ENCODE measurements at regions not wholly inside any gene's neighbourhood (a gene's known extent, or its start where the extent isn't known, plus 50 kb on each side); places are given as distances from the start of the nearest gene placed in this dataset.

DNA sequence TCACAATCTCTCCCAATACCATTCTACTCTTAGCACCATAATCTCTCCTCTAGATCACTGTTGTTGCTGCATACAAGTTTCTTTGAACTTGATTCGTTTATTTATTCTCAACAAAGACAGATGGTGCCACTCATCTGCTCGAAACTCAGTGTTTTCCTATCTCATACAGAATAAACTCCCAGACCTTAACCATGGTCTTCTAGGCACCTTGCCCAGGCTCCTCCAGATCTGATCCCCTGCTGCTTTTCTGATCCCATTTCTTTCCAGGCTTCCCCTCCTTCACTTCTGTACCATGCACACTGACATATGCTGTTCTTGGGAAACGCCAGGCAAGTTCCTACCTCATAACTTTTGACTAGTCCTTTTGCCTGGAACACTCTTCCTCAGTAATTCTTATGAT, 645.7 kb downstream of the DNAJB9 start:
- Histone ChIP-seq H3K4me2 (ENCODE audit: low read depth, low read length, poor library complexity, severe bottlenecking) (no peak overlapping the region), H3K36me3 (ENCODE audit: insufficient read depth, low read length) (no peaks in the 10 kb centered on the region), H3K4me3 (ENCODE audit: low read length) (no peak overlapping the region), H3K9ac (ENCODE audit: low read length) (no peak overlapping the region), H3K27me3 (ENCODE audit: low read length) (no peaks in the 10 kb centered on the region), H4K20me1 (ENCODE audit: insufficient read depth, low read depth, low read length) (no peaks in the 10 kb centered on the region), H3K79me2 (ENCODE audit: low read length) (no peaks in the 10 kb centered on the region), H3K9me2 (replicated peaks; ENCODE audit: insufficient read depth, low read length) (no peaks in the 10 kb centered on the region), H2AFZ (ENCODE audit: low read length) (no peak overlapping the region), H3K4me1 (ENCODE audit: low read length) (no peaks in the 10 kb centered on the region), H3K27ac (ENCODE audit: low read length) (no peak overlapping the region), H3K9me3 (ENCODE audit: low read length) (peaks cover 14% of the 10 kb centered on the region)
- DNase-seq, result no peak

DNA sequence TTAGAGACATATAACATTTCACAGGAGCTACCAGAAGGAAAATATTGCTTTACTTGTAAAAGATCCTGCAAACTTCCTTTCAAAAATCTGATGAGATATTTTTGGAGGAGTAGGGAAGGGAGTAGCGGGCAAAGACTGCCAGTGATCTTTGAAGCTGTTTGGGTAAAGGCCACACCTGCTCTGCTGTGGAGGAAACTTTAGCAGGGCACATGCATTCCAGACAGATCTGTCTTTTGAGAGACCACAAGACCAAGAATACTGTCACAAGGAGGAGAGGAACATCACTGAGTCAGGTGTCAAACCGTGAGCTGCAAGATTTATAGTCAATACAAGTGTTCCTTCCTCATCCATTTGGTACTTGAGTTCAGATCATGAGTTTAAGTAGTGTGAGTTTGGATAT, 654.4 kb downstream of the DNAJB9 start:
- H3K27me3 ChIP-seq (ENCODE audit: low read length), result no peaks in the 10 kb centered on the region
- H2AFZ ChIP-seq (ENCODE audit: low read length), result no peak overlapping the region
- no peaks in the 10 kb centered on the region for H3K9me2 ChIP-seq (replicated peaks; ENCODE audit: insufficient read depth, low read length)
- H4K20me1 ChIP-seq (ENCODE audit: insufficient read depth, low read depth, low read length), result no peaks in the 10 kb centered on the region
- no peak overlapping the region for H3K4me2 ChIP-seq (ENCODE audit: low read depth, low read length, poor library complexity, severe bottlenecking)
- no peaks in the 10 kb centered on the region for H3K79me2 ChIP-seq (ENCODE audit: low read length)
- no peaks in the 10 kb centered on the region; the same call in 1 of the 2 replicates for H3K9me3 ChIP-seq (ENCODE audit: low read length)
- H3K4me1 ChIP-seq (ENCODE audit: low read length), result no peaks in the 10 kb centered on the region
- DNase-seq, result no peak
- H3K9ac ChIP-seq (ENCODE audit: low read length), result no peak overlapping the region
- H3K36me3 ChIP-seq (ENCODE audit: insufficient read depth, low read length), result no peaks in the 10 kb centered on the region
- no peak overlapping the region for H3K4me3 ChIP-seq (ENCODE audit: low read length)
- H3K27ac ChIP-seq (ENCODE audit: low read length), result no peak overlapping the region

DNA sequence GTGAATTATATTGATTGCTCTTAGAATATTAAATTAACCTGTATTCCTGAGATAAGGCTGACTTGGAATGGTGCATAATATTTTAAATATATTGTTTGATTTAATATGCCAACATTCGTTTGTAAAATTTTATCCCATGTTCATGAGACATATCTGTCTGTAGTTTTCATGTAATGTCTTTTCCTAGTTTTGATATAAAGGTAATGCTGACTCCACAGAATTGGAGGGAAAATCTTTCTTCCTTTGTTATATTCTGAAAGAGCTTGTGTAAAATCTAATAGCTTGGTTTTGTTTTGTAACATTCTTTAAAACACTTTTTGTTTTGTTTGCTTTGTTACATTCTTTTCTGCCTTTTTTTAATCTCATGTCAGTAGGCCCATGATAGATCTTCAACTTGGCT, 657.0 kb downstream of the DNAJB9 start:
- Histone ChIP-seq H3K9me2 (replicated peaks; ENCODE audit: insufficient read depth, low read length) (no peaks in the 10 kb centered on the region), H3K27ac (ENCODE audit: low read length) (no peak overlapping the region), H3K79me2 (ENCODE audit: low read length) (no peaks in the 10 kb centered on the region), H3K27me3 (ENCODE audit: low read length) (no peaks in the 10 kb centered on the region), H3K4me2 (ENCODE audit: low read depth, low read length, poor library complexity, severe bottlenecking) (no peak overlapping the region), H3K4me3 (ENCODE audit: low read length) (no peak overlapping the region), H3K4me1 (ENCODE audit: low read length) (no peaks in the 10 kb centered on the region), H3K36me3 (ENCODE audit: insufficient read depth, low read length) (no peaks in the 10 kb centered on the region), H3K9me3 (ENCODE audit: low read length) (no peaks in the 10 kb centered on the region; the same call in 1 of the 2 replicates), H2AFZ (ENCODE audit: low read length) (no peak overlapping the region), H4K20me1 (ENCODE audit: insufficient read depth, low read depth, low read length) (no peaks in the 10 kb centered on the region), H3K9ac (ENCODE audit: low read length) (no peak overlapping the region)
- DNase-seq, result no peak

DNA sequence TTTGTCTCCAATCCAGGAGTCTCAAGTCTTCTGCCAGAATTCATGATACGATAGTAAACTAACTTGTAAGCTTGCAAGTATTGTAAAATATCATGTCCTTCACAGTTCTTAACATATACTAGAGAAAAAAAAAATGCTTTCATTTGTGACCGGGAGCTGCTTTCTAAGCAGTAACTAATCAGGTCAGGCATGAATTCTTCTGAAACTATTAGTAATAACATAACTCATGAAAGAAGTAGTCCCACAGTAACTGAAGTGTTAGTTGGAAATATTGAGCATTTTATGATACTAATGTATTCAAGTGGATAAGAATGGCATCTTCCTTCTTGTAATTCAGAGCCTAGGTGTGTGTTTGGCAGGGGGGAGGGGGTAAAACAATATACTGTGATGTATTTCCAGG, 665.6 kb downstream of the DNAJB9 start:
- DNase-seq, result no peak
- Histone ChIP-seq H3K4me3 (ENCODE audit: low read length) (no peak overlapping the region), H3K27me3 (ENCODE audit: low read length) (no peaks in the 10 kb centered on the region), H3K9me2 (replicated peaks; ENCODE audit: insufficient read depth, low read length) (no peaks in the 10 kb centered on the region), H3K4me1 (ENCODE audit: low read length) (no peaks in the 10 kb centered on the region), H3K36me3 (ENCODE audit: insufficient read depth, low read length) (no peaks in the 10 kb centered on the region), H3K4me2 (ENCODE audit: low read depth, low read length, poor library complexity, severe bottlenecking) (no peak overlapping the region), H3K79me2 (ENCODE audit: low read length) (no peaks in the 10 kb centered on the region), H3K9me3 (ENCODE audit: low read length) (peaks cover 3% of the 10 kb centered on the region; the same call in 1 of the 2 replicates), H2AFZ (ENCODE audit: low read length) (no peak overlapping the region), H4K20me1 (ENCODE audit: insufficient read depth, low read depth, low read length) (no peaks in the 10 kb centered on the region), H3K9ac (ENCODE audit: low read length) (no peak overlapping the region), H3K27ac (ENCODE audit: low read length) (no peak overlapping the region)

DNA sequence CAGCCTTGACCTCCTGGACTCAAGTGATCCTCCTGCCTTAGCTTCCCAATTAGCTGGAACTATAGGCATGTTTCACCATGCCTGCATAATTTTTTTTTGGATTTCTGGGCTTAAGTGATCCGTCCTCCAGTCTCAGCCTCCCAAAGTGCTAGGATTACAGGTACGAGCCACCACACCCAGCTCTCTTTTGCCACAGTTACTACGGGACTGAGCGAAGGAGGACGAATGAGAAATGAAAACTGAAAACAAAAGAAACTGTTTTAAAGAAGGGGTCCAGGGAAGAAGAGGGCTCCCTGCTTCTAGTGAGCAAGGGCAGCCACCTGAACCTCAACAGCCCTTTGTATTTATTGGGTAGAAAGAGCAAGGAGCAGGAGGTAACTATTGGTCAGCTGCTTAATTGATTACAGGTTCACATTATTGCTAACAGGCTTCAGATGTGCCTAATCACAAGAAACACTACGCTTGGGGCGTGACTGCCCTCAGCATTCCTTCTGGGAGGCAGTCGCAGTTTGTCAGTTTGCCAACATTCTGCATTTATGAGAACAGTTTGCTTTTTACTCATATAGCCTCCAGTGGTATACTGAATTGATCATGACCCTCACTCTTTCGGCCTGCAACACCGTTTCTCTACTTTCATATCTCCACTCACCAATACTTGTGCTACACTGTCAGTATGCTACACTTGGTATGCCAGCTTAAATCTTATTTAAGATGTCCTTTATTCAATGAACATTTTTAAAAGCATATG, 676.8 kb downstream of the DNAJB9 start:
- no peaks in the 10 kb centered on the region for H3K36me3 ChIP-seq (ENCODE audit: insufficient read depth, low read length)
- no peak overlapping the region for H2AFZ ChIP-seq (ENCODE audit: low read length)
- no peak overlapping the region for H3K27ac ChIP-seq (ENCODE audit: low read length)
- H3K79me2 ChIP-seq (ENCODE audit: low read length), result no peaks in the 10 kb centered on the region
- H3K27me3 ChIP-seq (ENCODE audit: low read length), result no peaks in the 10 kb centered on the region
- no peak overlapping the region for H3K9ac ChIP-seq (ENCODE audit: low read length)
- H4K20me1 ChIP-seq (ENCODE audit: insufficient read depth, low read depth, low read length), result no peaks in the 10 kb centered on the region
- no peak overlapping the region for H3K4me3 ChIP-seq (ENCODE audit: low read length)
- H3K4me1 ChIP-seq (ENCODE audit: low read length), result no peaks in the 10 kb centered on the region
- H3K4me2 ChIP-seq (ENCODE audit: low read depth, low read length, poor library complexity, severe bottlenecking), result no peak overlapping the region
- no peaks in the 10 kb centered on the region; the same call in 1 of the 2 replicates for H3K9me2 ChIP-seq (replicated peaks; ENCODE audit: insufficient read depth, low read length)
- DNase-seq, result no peak
- 0 out of 2 replicates have a peak, but pooled peaks cover 2% of the 10 kb centered on the region for H3K9me3 ChIP-seq (ENCODE audit: low read length)

DNA sequence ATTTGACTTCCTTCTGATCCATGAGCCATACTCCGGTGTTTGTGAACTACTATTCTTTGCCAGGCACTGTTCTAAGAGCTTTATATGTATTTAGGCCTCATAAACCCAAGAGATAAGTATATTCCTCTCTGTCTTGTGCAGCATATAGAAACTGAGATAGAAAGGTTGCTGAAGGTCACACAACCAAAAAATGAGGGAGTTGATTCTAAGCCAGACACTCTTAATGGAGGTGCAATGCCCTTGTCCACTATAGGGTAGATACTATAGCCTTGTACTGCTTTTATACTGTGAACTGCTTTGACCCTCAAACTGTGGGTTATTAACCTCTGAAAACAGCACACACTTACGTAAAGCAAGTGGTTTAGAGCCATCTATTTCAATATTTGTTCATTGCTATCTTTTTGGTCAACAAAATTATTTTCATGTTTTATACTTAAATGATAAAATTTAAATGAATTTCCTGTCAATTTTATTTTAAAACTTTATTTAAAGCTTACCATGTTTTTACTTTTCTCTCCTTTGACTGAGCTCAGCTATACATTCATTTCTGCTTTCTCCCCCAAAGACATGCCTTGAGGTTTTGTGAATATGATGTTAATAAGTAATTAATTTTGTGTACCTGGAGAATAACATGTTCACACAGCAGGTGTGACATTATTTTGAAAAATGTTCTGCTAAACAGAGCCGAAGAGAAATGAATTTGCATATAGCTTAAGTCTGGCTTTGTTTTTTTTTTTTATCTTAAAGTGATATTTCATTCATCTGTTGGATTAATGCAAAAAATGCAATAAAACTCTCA, 687.3 kb downstream of the DNAJB9 start:
- H3K9me2 ChIP-seq (replicated peaks; ENCODE audit: insufficient read depth, low read length), result no peaks in the 10 kb centered on the region
- H2AFZ ChIP-seq (ENCODE audit: low read length), result no peak overlapping the region
- no peak overlapping the region for H3K4me2 ChIP-seq (ENCODE audit: low read depth, low read length, poor library complexity, severe bottlenecking)
- DNase-seq, result no peak
- H3K27ac ChIP-seq (ENCODE audit: low read length), result no peak overlapping the region
- no peaks in the 10 kb centered on the region for H3K27me3 ChIP-seq (ENCODE audit: low read length)
- H3K4me1 ChIP-seq (ENCODE audit: low read length), result no peaks in the 10 kb centered on the region
- H3K36me3 ChIP-seq (ENCODE audit: insufficient read depth, low read length), result no peaks in the 10 kb centered on the region
- no peaks in the 10 kb centered on the region for H3K79me2 ChIP-seq (ENCODE audit: low read length)
- no peak overlapping the region for H3K9ac ChIP-seq (ENCODE audit: low read length)
- no peaks in the 10 kb centered on the region for H3K9me3 ChIP-seq (ENCODE audit: low read length)
- H4K20me1 ChIP-seq (ENCODE audit: insufficient read depth, low read depth, low read length), result no peaks in the 10 kb centered on the region
- H3K4me3 ChIP-seq (ENCODE audit: low read length), result no peak overlapping the region

DNA sequence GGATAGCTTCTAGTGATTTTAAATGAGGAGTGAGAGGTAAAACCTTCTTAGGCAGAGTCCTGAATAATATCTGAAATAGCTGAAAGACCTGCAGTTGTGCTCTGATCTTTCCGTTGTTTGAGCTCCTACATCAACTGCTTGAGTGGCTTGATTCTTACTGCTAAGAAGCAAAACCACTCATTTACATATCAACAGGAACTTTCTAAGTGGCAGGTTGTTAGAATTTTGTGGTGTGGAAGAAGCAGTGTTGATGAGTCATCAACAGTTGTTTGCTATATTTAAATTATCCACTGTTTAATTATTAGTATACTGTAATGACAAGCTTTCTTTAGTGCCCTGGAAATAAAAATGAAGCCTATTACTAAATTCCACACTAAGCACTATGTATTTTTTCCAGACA, 689.5 kb downstream of the DNAJB9 start:
- DNase-seq, result no peak
- Histone ChIP-seq H3K4me2 (ENCODE audit: low read depth, low read length, poor library complexity, severe bottlenecking) (no peak overlapping the region), H3K36me3 (ENCODE audit: insufficient read depth, low read length) (no peaks in the 10 kb centered on the region), H3K9ac (ENCODE audit: low read length) (no peak overlapping the region), H3K27ac (ENCODE audit: low read length) (no peak overlapping the region), H3K4me3 (ENCODE audit: low read length) (no peak overlapping the region), H4K20me1 (ENCODE audit: insufficient read depth, low read depth, low read length) (no peaks in the 10 kb centered on the region), H3K9me2 (replicated peaks; ENCODE audit: insufficient read depth, low read length) (no peaks in the 10 kb centered on the region), H2AFZ (ENCODE audit: low read length) (no peak overlapping the region), H3K27me3 (ENCODE audit: low read length) (no peaks in the 10 kb centered on the region), H3K4me1 (ENCODE audit: low read length) (no peaks in the 10 kb centered on the region), H3K79me2 (ENCODE audit: low read length) (no peaks in the 10 kb centered on the region), H3K9me3 (ENCODE audit: low read length) (no peaks in the 10 kb centered on the region)

DNA sequence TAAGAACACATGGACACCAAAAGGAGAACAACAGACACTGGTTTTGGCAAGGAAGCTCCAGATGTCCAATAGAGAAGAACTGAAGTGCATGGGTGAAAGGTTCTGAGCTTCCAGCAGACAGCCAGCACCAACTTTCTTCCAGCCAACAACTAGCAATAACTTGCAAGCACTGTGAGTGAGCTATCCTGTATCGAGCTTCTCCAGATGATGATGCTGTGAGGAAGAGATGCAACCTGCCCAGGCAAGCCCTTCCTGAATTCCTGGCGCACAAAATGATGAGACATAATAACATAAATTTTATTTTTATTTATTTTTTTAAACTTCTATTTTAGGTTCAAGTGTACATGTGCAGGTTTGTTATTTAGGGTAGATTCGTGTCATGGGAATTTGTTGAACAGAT, 692.1 kb downstream of the DNAJB9 start:
- Histone ChIP-seq H3K4me1 (ENCODE audit: low read length) (no peaks in the 10 kb centered on the region), H3K27ac (ENCODE audit: low read length) (no peak overlapping the region), H3K36me3 (ENCODE audit: insufficient read depth, low read length) (no peaks in the 10 kb centered on the region), H3K27me3 (ENCODE audit: low read length) (no peaks in the 10 kb centered on the region), H3K4me2 (ENCODE audit: low read depth, low read length, poor library complexity, severe bottlenecking) (no peak overlapping the region), H3K9ac (ENCODE audit: low read length) (no peak overlapping the region), H3K9me2 (replicated peaks; ENCODE audit: insufficient read depth, low read length) (no peaks in the 10 kb centered on the region), H3K9me3 (ENCODE audit: low read length) (0 out of 2 replicates have a peak, but pooled peaks cover 4% of the 10 kb centered on the region), H3K4me3 (ENCODE audit: low read length) (no peak overlapping the region), H3K79me2 (ENCODE audit: low read length) (no peaks in the 10 kb centered on the region), H4K20me1 (ENCODE audit: insufficient read depth, low read depth, low read length) (no peaks in the 10 kb centered on the region), H2AFZ (ENCODE audit: low read length) (no peak overlapping the region)
- DNase-seq, result no peak

Measured in Karpas-422 (cell line).